ENCODE measurements at regions not wholly inside any gene's neighbourhood (a gene's known extent, or its start where the extent isn't known, plus 50 kb on each side); places are given as distances from the start of the nearest gene placed in this dataset.
"Not testable (repeated sequence)": the region's sequence is repeated elsewhere in the genome, so short reads cannot be mapped to it uniquely, and the experiment has no call there.

DNA sequence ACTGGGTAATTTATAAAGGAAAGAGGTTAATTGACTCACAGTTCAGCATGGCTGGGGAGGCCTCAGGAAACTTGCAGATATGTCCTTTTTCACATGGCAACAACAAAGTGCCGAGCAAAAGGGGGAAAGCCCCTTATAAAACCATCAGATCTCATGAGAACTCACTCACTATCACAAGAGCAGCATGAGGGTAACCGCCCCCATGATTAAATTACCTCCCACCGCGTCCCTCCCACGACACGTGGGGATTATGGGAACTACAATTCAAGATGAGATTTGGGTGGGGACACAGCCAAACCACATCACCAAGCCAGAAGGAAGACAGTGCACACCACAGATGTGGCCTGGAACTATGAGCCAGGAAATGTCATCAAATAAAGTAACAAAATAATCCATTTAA is 292.8 kb downstream of the FOXO1 start:
- not testable (repeated sequence) for TF ChIP-seq YY1 (IDR thresholded peaks at IDR 0.05; ENCODE audit: insufficient read depth, insufficient read length); ZNF274 (IDR thresholded peaks at IDR 0.05; ENCODE audit: low read depth, low read length); SUZ12 (IDR thresholded peaks at IDR 0.05; ENCODE audit: extremely low read depth, insufficient read depth, insufficient read length)
